Upper lobe of left lung (tissue), 4 donors: ENCODE measurements at regions not wholly inside any gene's neighbourhood (a gene's known extent, or its start where the extent isn't known, plus 50 kb on each side); places are given as distances from the start of the nearest gene placed in this dataset.
"Not testable (repeated sequence)": the region's sequence is repeated elsewhere in the genome, so short reads cannot be mapped to it uniquely, and the experiment has no call there.

ENCODE experiments used
- CTCF ChIP-seq, 6 experiments: fragments of 450-650 bp in 4 of 6; fragments of 200-600 bp in 2 of 6; sonication (generic) in 2 of 6; IDR thresholded peaks; one replicate each; pipeline ENCODE4 v1.5.1; 2016 to 2019; ENCODE audit warnings: antibody characterized with exemption in 6 of 6
- POLR2A ChIP-seq, 4 donors: fragments of 450-650 bp; IDR thresholded peaks; one replicate each; pipeline ENCODE4 v1.5.1; 2016 to 2017; ENCODE audit warnings: antibody characterized with exemption in 4 of 4, mild to moderate bottlenecking in 2 of 4

- TF ChIP-seq POLR2A, CTCF (IDR thresholded peaks at IDR 0.05): not testable (repeated sequence)
These were observed 135.8 kb downstream of the ATP6V1G3 start for GRCh38 chr1:198404632-198405031.
